GM23338 (cell line): ENCODE measurements at regions not wholly inside any gene's neighbourhood (a gene's known extent, or its start where the extent isn't known, plus 50 kb on each side); places are given as distances from the start of the nearest gene placed in this dataset.

ENCODE experiments used
- ATAC-seq: fragments of 200-7000 bp; cut with Tn5 transposase; 3 replicates; pipeline ENCODE4 v1.9.1; 2020
- DNase-seq: peaks from one replicate; pipeline ENCODE4 v3.0.0-alpha.2; 2015; ENCODE audit warnings: low spot score
- H2AFZ ChIP-seq: fragments of 200-600 bp; sonication (generic); 2 replicates; pipeline ENCODE4 v1.8.0; 2016; ENCODE audit warnings: antibody characterized with exemption, mild to moderate bottlenecking, moderate library complexity
- H3F3A ChIP-seq: fragments of 200-600 bp; sonication (generic); replicated peaks from 2 replicates; pipeline ENCODE4 v1.8.0; 2017; ENCODE audit warnings: antibody characterized with exemption, mixed run types, low read depth
- H3K27ac ChIP-seq: fragments of 200-600 bp; sonication (generic); 2 replicates; pipeline ENCODE4 v1.6.1; 2016; ENCODE audit warnings: low read depth
- H3K27me3 ChIP-seq: fragments of 200-600 bp; sonication (generic); 2 replicates; pipeline ENCODE4 v1.8.0; 2016; ENCODE audit warnings: mild to moderate bottlenecking, mixed run types, moderate library complexity; ENCODE audit not compliant: insufficient read depth
- H3K36me3 ChIP-seq: fragments of 200-600 bp; sonication (generic); 2 replicates; pipeline ENCODE4 v1.8.0; 2016; ENCODE audit warnings: mild to moderate bottlenecking; ENCODE audit not compliant: insufficient read depth
- H3K4me1 ChIP-seq: fragments of 200-600 bp; sonication (generic); 2 replicates; pipeline ENCODE4 v1.8.0; 2016; ENCODE audit warnings: mild to moderate bottlenecking, moderate library complexity; ENCODE audit not compliant: insufficient read depth
- H3K4me2 ChIP-seq: fragments of 200-600 bp; sonication (generic); 2 replicates; pipeline ENCODE4 v1.7.1; 2017; ENCODE audit warnings: mixed run types
- H3K4me3 ChIP-seq: fragments of 200-600 bp; sonication (generic); 2 replicates; pipeline ENCODE4 v1.6.1; 2016; ENCODE audit warnings: mixed run types
- H3K79me2 ChIP-seq: fragments of 200-600 bp; sonication (generic); replicated peaks from 2 replicates; pipeline ENCODE4 v1.8.0; 2017; ENCODE audit warnings: mild to moderate bottlenecking; ENCODE audit not compliant: insufficient read depth
- H3K9me2 ChIP-seq: fragments of 200-600 bp; sonication (generic); 2 replicates; pipeline ENCODE4 v1.8.0; 2017; ENCODE audit not compliant: insufficient read depth
- H4K20me1 ChIP-seq: fragments of 200-600 bp; sonication (generic); replicated peaks from 2 replicates; pipeline ENCODE4 v1.8.0; 2017; ENCODE audit warnings: mild to moderate bottlenecking; ENCODE audit not compliant: insufficient read depth
- H3K27ac Mint-ChIP-seq: 2 replicates; pipeline ENCODE4 v1.8.0; 2020; ENCODE audit warnings: inconsistent platforms, mild to moderate bottlenecking, moderate library complexity, mixed read lengths
- H3K27me3 Mint-ChIP-seq: 3 replicates; pipeline ENCODE4 v1.8.0; 2022; ENCODE audit warnings: low read depth, mild to moderate bottlenecking, moderate library complexity, mixed read lengths, inconsistent platforms; ENCODE audit not compliant: insufficient read depth, poor library complexity
- H3K36me3 Mint-ChIP-seq: 3 replicates; pipeline ENCODE4 v1.8.0; 2021; ENCODE audit warnings: low read depth, mild to moderate bottlenecking, inconsistent platforms, moderate library complexity, mixed read lengths
- H3K4me1 Mint-ChIP-seq: 3 replicates; pipeline ENCODE4 v1.8.0; 2020; ENCODE audit warnings: mild to moderate bottlenecking, inconsistent platforms, mixed read lengths
- H3K4me3 Mint-ChIP-seq: 3 replicates; pipeline ENCODE4 v1.8.0; 2021; ENCODE audit warnings: moderate library complexity, mild to moderate bottlenecking, inconsistent platforms, mixed read lengths
- H3K9me3 Mint-ChIP-seq: 3 replicates; pipeline ENCODE4 v1.8.0; 2020; ENCODE audit warnings: moderate library complexity, mild to moderate bottlenecking, inconsistent platforms, mixed read lengths
- CREB1 ChIP-seq: fragments of 250-450 bp; sonication (Bioruptor Pico); IDR thresholded peaks from 2 replicates; pipeline ENCODE4 v1.5.0; 2020; ENCODE audit warnings: low read depth, mild to moderate bottlenecking, moderate library complexity
- CTCF ChIP-seq, 2 experiments: fragments of 200-600 bp in 1 of 2; sonication (generic) in 1 of 2; conservative IDR thresholded peaks; 2 replicates each; pipeline versions ENCODE4 v1.5.1 to v1.6.1; 2016 to 2017; ENCODE audit warnings: antibody characterized with exemption in 2 of 2, low read depth in 2 of 2, mild to moderate bottlenecking in 2 of 2, moderate library complexity in 1 of 2
- ETS1 ChIP-seq: IDR thresholded peaks from 2 replicates; pipeline ENCODE4 v1.6.1; 2016; ENCODE audit warnings: antibody characterized with exemption
- EZH2 ChIP-seq: fragments of 200-600 bp; sonication (generic); IDR thresholded peaks from one replicate; pipeline ENCODE4 v1.8.0; 2017; ENCODE audit warnings: antibody characterized with exemption, mild to moderate bottlenecking, low read depth; ENCODE audit not compliant: unreplicated experiment
- EZH2phosphoT487 ChIP-seq: fragments of 200-600 bp; sonication (generic); IDR thresholded peaks from one replicate; pipeline ENCODE4 v1.8.1; 2018; ENCODE audit warnings: antibody characterized with exemption; ENCODE audit not compliant: unreplicated experiment
- JUNB ChIP-seq: IDR thresholded peaks from one replicate; pipeline ENCODE4 v1.6.1; 2016; ENCODE audit warnings: antibody characterized with exemption; ENCODE audit not compliant: unreplicated experiment
- NANOG ChIP-seq: IDR thresholded peaks from 2 replicates; pipeline ENCODE4 v1.6.1; 2016; ENCODE audit warnings: antibody characterized with exemption, borderline replicate concordance
- POLR2AphosphoS5 ChIP-seq: IDR thresholded peaks from 2 replicates; pipeline ENCODE4 v1.6.1; 2016; ENCODE audit warnings: antibody characterized with exemption, low read depth
- STAT1 ChIP-seq: IDR thresholded peaks from one replicate; pipeline ENCODE4 v1.6.1; 2016; ENCODE audit warnings: antibody characterized with exemption; ENCODE audit not compliant: unreplicated experiment
- ZNF114 ChIP-seq: fragments of 250-450 bp; sonication (Bioruptor Pico); IDR thresholded peaks from 2 replicates; pipeline ENCODE4 v1.5.0; 2020; ENCODE audit warnings: mild to moderate bottlenecking, moderate library complexity
- ZNF331 ChIP-seq: fragments of 250-450 bp; sonication (Bioruptor Pico); IDR thresholded peaks from 2 replicates; pipeline ENCODE4 v1.5.0; 2020; ENCODE audit warnings: low read depth, mild to moderate bottlenecking, moderate library complexity
- TF ChIP-seq, protein P1 (sequence below): IDR thresholded peaks from one replicate; pipeline ENCODE4 v1.6.1; 2018; ENCODE audit warnings: antibody characterized with exemption; ENCODE audit not compliant: unreplicated experiment
- TF ChIP-seq, protein P2 (sequence below): fragments of 250-450 bp; sonication (Bioruptor Pico); IDR thresholded peaks from 2 replicates; pipeline ENCODE4 v1.5.0; 2020; ENCODE audit warnings: mild to moderate bottlenecking, moderate library complexity

DNA sequence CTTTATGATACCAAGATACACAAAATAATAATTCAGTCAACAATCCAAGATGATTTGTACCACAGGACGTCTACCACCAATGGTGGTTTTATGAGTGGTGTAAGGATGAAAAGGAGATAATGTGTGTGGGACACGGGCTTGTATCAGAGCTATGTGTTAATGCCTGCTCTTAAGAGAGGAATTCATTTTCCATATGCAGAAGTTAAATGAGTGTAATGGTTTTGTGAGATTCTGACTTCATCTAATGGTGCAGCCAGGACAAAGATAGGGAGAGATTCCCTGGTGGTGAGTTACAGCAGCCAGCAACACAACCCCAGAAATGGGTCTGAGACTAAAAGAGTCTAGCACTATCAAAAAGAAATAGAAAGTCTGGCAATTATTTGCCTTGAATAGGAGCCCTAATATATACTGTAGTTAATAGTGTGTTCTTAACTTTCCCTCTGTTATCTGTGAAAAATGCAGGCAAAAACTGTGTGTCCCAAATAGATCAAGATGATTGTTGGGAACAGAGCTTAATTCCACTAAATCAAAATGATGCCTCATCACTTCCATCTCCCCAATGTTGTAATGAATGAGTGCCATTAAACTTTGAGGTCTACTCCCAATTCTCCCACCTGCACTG, 455.0 kb upstream of the TCF4 start:
- peaks cover 3% of the 10 kb centered on the region; the same call in 1 of the 3 replicates for H3K36me3 Mint-ChIP-seq
- ATAC-seq (no peak), DNase-seq (no peak)
- H3K27me3 ChIP-seq: no peaks in the 10 kb centered on the region
- H2AFZ ChIP-seq: no peak overlapping the region
- H3K4me2 ChIP-seq: no peak overlapping the region
- no peaks in the 10 kb centered on the region for H3K27me3 Mint-ChIP-seq
- H3K9me3 Mint-ChIP-seq: peaks cover 5% of the 10 kb centered on the region
- H3K79me2 ChIP-seq: no peaks in the 10 kb centered on the region
- no peaks in the 10 kb centered on the region for H3K36me3 ChIP-seq
- no peak overlapping the region for H3K27ac Mint-ChIP-seq
- peak overlapping the region; percentile 34 for H3K27ac ChIP-seq
- H3K4me3 ChIP-seq: no peak overlapping the region
- no peak overlapping the region for H3K4me3 Mint-ChIP-seq
- H3F3A ChIP-seq: no peaks in the 10 kb centered on the region
- H4K20me1 ChIP-seq: no peaks in the 10 kb centered on the region
- peaks cover 9% of the 10 kb centered on the region; the same call in 2 of the 3 replicates for H3K4me1 Mint-ChIP-seq
- peaks cover 11% of the 10 kb centered on the region for H3K4me1 ChIP-seq
- TF ChIP-seq NANOG: no peak
- TF ChIP-seq CTCF (conservative IDR thresholded peaks at IDR 0.05; ENCODE audit: low read depth in 2 of 2): no peak
- TF ChIP-seq JUNB: no peak
- no peak for TF ChIP-seq STAT1
- no peak for TF ChIP-seq ETS1
- TF ChIP-seq CREB1 (CRISPR knock-in tag): no peak
- TF ChIP-seq, protein P1, sequence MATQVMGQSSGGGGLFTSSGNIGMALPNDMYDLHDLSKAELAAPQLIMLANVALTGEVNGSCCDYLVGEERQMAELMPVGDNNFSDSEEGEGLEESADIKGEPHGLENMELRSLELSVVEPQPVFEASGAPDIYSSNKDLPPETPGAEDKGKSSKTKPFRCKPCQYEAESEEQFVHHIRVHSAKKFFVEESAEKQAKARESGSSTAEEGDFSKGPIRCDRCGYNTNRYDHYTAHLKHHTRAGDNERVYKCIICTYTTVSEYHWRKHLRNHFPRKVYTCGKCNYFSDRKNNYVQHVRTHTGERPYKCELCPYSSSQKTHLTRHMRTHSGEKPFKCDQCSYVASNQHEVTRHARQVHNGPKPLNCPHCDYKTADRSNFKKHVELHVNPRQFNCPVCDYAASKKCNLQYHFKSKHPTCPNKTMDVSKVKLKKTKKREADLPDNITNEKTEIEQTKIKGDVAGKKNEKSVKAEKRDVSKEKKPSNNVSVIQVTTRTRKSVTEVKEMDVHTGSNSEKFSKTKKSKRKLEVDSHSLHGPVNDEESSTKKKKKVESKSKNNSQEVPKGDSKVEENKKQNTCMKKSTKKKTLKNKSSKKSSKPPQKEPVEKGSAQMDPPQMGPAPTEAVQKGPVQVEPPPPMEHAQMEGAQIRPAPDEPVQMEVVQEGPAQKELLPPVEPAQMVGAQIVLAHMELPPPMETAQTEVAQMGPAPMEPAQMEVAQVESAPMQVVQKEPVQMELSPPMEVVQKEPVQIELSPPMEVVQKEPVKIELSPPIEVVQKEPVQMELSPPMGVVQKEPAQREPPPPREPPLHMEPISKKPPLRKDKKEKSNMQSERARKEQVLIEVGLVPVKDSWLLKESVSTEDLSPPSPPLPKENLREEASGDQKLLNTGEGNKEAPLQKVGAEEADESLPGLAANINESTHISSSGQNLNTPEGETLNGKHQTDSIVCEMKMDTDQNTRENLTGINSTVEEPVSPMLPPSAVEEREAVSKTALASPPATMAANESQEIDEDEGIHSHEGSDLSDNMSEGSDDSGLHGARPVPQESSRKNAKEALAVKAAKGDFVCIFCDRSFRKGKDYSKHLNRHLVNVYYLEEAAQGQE: no peak
- no peak for TF ChIP-seq ZNF331 (CRISPR knock-in tag)
- TF ChIP-seq ZNF114 (CRISPR knock-in tag): no peak
- TF ChIP-seq EZH2phosphoT487: no peak
- TF ChIP-seq EZH2: no peak
- TF ChIP-seq, protein P2, sequence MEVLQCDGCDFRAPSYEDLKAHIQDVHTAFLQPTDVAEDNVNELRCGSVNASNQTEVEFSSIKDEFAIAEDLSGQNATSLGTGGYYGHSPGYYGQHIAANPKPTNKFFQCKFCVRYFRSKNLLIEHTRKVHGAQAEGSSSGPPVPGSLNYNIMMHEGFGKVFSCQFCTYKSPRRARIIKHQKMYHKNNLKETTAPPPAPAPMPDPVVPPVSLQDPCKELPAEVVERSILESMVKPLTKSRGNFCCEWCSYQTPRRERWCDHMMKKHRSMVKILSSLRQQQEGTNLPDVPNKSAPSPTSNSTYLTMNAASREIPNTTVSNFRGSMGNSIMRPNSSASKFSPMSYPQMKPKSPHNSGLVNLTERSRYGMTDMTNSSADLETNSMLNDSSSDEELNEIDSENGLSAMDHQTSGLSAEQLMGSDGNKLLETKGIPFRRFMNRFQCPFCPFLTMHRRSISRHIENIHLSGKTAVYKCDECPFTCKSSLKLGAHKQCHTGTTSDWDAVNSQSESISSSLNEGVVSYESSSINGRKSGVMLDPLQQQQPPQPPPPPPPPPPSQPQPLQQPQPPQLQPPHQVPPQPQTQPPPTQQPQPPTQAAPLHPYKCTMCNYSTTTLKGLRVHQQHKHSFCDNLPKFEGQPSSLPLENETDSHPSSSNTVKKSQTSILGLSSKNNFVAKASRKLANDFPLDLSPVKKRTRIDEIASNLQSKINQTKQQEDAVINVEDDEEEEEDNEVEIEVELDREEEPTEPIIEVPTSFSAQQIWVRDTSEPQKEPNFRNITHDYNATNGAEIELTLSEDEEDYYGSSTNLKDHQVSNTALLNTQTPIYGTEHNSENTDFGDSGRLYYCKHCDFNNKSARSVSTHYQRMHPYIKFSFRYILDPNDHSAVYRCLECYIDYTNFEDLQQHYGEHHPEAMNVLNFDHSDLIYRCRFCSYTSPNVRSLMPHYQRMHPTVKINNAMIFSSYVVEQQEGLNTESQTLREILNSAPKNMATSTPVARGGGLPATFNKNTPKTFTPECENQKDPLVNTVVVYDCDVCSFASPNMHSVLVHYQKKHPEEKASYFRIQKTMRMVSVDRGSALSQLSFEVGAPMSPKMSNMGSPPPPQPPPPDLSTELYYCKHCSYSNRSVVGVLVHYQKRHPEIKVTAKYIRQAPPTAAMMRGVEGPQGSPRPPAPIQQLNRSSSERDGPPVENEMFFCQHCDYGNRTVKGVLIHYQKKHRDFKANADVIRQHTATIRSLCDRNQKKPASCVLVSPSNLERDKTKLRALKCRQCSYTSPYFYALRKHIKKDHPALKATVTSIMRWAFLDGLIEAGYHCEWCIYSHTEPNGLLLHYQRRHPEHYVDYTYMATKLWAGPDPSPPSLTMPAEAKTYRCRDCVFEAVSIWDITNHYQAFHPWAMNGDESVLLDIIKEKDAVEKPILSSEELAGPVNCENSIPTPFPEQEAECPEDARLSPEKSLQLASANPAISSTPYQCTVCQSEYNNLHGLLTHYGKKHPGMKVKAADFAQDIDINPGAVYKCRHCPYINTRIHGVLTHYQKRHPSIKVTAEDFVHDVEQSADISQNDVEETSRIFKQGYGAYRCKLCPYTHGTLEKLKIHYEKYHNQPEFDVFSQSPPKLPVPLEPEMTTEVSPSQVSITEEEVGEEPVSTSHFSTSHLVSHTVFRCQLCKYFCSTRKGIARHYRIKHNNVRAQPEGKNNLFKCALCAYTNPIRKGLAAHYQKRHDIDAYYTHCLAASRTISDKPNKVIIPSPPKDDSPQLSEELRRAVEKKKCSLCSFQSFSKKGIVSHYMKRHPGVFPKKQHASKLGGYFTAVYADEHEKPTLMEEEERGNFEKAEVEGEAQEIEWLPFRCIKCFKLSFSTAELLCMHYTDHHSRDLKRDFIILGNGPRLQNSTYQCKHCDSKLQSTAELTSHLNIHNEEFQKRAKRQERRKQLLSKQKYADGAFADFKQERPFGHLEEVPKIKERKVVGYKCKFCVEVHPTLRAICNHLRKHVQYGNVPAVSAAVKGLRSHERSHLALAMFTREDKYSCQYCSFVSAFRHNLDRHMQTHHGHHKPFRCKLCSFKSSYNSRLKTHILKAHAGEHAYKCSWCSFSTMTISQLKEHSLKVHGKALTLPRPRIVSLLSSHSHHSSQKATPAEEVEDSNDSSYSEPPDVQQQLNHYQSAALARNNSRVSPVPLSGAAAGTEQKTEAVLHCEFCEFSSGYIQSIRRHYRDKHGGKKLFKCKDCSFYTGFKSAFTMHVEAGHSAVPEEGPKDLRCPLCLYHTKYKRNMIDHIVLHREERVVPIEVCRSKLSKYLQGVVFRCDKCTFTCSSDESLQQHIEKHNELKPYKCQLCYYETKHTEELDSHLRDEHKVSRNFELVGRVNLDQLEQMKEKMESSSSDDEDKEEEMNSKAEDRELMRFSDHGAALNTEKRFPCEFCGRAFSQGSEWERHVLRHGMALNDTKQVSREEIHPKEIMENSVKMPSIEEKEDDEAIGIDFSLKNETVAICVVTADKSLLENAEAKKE (CRISPR knock-in tag): no peak
- TF ChIP-seq POLR2AphosphoS5: no peak
- H3K9me2 ChIP-seq: peaks cover 3% of the 10 kb centered on the region; the same call in 1 of the 2 replicates
